Myocyte (in vitro differentiated cells): ENCODE measurements at regions not wholly inside any gene's neighbourhood (a gene's known extent, or its start where the extent isn't known, plus 50 kb on each side); places are given as distances from the start of the nearest gene placed in this dataset.

ENCODE experiments used
- DNase-seq: peaks from one replicate; pipeline ENCODE4 v3.0.0-alpha.2; 2012; ENCODE audit warnings: low read depth

DNA sequence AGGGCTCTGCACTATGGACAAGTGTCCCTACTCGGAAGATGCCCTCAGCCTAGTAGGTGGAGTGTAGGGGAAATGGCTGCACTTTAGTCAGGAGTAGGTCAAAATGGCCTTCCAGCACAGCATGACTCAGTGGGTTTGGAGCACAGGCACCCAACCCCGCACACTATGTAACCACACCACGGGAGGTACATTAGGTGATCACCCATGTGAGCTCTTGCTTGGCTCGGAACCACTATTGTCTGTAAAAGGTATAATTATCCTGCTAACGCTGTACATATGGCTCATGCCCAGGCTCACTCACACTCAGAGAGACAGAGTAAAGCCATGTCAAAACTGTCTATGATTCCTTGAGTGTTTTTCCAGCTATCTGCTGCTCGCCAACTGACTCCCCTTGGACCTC, 156.9 kb upstream of the DACH1 start:
- no peak for DNase-seq

DNA sequence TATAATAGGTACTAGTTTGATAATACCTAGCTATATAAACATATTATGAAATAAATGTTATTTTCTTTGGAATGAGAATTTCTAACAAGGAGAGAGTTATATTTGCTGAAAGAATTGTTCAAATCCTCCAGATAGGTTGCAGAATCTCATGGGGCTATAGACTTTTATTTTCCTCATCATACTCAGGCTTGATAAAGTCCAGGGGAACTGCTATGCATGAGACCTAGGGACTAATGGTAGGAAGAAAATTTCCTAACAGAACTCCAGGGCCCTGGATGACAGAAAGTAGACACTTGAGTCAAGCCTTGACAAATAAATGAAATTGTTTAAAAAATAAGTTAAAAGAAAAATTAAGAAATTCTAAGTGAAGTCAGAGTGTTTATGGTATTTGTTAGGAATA, 138.5 kb upstream of the DACH1 start:
- DNase-seq = no peak

DNA sequence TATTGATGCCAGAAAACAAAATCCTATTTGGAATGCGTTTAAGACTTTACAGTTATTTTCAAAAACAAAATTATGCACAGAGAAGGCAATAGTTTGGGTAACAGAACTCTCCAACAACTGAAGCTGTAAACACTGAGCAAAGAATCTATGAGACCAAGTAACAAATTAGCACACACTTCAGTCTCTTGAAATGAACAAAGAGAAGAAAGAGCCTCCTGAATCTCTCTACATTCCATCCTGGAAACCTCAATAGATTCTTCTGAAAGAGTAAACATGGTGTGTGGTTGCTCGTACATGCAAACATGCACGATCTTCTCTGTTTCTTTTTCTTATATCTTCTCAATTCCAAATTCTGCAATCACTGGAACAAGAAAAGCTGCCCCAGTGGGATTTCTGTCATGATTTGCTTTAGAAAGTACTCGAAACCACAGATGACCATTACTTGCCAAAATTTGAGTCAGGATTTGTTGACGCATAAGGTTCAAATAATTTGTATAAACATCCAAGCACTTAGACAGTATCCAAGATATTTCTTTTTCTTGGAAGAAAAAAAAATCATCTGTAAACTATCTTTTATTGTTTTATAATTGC, 137.9 kb upstream of the DACH1 start:
- DNase-seq = peak; percentile 2

DNA sequence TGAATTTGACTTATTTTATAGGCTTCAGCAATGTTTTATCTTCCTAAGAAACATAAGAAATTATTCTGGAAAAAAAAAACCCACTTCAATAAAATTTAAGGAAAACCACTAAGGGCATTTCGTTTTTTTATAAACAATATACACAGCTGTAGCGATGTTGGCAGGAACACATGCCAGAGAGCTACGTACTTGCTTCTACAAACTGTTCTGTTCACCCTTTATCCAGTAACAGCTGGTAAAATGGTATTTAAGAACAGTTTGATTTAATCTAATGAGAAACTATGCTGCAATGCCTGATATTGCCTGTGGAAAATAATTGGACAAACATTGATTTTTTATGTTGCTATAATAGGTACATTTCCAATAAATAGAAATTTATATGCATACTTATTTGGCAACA, 137.2 kb upstream of the DACH1 start:
- DNase-seq = peak; percentile 1

DNA sequence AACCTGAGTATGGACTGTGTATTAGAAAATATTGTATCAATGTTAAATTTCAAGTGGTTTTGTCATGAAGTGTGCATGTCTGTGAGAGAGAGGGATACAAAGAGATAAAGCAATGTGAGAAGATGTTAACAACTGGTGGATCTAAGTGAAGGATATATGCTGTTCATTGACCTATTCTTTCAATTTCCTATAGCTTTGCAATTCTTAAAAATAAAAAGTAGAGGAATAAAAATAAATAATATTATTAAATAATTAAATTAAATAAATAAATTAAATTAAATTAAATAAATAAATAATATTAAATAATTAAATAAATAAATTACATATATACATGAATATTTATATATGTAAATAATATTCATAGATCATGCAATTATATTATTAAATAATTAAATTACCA, 131.2 kb upstream of the DACH1 start:
- no peak for DNase-seq

DNA sequence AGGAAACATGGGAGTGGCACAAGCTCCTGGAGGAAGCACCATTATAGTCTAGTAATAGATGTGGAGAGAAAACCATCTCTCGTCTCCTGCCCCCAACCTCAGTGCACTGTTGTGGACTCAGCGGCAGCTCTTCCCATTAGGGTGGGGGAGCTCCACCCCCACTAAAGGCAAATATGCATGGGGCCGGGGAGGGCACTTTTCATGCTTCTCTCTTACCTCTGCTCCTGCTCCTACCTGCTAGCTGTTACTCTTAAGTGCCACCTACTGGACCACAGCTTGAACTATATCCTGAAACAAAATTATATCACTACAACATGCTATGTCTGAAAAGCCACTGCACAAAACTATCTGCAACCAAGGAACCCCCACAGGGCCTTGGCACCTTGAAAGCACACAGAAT, 112.6 kb upstream of the DACH1 start:
- DNase-seq = no peak

DNA sequence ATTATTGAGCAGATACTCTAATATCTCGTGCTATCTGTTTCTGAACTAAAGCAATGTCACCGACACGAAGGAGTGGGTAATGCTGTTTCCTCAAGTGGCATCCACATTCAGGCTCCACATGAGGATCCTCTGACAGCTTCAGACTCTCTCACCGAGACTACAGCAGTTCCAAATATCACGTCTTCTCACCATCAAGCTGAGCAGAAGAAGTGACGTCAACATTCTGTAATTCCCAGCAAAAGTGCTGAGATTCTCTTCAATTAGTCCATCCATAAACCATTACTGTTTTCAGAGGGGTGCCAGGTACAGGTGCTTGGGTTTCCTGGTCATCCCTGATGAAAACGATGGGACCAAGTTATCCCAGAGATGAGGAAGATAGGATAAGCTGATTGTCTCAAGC, 110.0 kb upstream of the DACH1 start:
- no peak for DNase-seq

DNA sequence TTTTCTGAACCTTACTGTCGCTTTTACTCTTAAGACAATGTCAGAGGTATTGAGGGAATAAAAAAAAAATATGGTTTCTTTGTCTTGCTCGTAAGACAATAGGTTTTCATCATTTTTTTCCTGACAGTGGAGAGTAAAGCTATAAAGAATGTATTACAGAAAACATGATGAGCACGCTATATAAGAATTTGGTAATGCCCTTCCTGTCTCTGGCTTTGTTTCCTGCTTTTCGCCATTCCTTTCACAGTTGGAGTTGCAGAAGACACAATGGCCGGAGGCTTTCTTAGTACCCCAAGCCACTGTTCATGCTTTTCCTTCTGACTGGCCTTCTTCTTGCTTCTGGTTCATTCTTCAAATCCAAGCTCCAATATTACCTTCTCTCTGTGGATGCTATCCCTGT, 101.0 kb upstream of the DACH1 start:
- DNase-seq = no peak

DNA sequence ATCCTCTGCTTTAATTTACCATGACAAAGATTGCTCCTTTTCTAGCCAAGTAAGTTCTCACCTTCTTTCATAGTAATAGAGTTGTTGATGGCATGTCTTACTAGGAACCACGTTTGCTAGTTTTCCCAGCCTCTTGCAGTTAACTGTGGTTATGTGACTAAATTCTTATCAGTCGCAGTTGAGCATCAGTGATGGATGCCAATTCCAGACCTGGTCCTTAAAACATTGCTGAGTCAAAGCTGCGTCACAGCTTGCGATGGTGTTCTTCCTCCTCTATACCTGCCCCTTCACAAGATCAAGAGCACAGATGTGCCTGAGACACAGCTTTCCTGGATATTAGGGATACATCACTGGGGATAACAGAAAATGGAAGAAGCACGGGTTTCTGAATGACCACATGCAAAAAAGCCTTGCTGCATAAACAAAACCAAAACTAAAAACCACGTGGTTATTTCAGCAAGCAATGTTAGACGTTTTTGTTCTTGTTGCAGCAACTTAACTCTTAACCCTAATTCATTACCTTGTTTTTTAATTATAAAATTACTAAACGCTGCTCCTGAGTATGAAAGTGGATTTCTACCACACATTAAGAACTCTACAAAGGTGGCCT, 97.6 kb upstream of the DACH1 start:
- no peak for DNase-seq

DNA sequence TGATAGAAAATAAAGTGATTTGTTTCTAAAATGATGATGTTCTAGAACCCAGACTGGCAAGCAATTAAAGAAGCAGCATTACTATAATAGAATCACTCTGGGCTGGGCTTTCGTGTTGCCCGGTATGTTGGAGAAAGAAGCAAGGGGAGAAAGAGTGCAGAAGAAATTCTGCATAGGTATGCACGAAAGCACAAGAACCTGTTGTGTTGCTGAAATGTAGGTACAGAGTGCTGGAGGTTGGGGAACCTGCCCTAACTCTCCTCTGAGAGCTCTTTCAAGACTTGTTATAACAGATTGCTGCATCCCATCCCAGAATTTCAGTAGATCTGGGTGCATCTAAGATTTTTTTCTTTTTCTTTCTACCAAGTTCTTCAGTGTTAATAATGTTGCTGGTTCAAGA, 95.7 kb upstream of the DACH1 start:
- no peak for DNase-seq

DNA sequence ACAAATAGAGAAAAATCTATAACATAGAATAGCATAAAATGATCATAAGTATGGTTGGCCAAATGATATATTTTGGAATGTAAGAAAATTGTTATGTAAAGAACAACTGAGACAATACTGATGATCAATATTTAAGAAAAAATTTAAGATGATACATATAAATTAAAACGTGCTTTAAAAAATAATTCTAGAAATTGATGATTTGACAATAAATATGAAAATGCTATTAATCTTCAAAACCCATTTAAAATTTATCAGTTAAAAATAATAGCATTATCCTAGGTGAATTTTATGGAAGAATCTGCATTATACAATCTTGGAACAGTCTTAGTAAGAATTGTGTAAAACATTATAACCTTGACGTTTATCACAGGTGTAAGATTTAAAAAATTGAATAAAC, 95.1 kb upstream of the DACH1 start:
- no peak for DNase-seq

DNA sequence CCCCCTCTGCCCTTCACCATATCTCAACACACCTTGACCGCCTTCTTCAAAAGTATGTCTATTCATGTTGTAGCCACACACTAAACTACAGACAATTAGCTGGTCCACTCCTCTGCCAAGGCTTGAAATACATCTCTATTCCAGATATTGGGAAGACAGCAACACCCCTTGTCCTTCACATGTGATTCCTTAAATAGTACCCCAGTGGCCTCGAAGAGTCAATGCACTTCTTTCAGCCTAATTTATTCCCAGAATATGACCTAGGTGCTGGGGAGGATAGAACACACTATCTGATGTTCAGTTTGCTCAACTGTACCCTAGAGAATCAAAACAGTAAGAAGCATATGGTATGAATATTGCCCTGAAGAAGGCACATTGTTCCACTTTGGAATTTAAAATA, 82.4 kb upstream of the DACH1 start:
- no peak for DNase-seq

DNA sequence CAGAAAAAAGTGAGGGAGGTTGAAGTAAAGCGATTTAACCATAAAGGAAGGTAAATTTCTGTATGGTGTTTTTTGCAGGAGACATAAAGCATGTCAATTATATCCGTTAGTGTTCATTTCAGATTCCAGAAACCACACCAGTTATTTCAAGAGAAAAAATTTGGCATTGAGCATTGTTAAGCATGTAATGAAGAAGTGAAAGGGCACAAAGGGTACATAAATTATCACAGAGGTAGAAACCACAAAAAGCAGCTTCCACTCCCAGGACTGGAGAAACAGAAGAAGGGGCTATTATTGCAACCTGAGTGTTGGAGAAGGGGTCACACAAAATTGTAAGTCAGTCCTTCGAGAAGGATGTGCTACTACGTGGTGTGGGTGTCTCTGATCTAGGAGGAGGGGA, 72.2 kb upstream of the DACH1 start:
- DNase-seq = no peak

DNA sequence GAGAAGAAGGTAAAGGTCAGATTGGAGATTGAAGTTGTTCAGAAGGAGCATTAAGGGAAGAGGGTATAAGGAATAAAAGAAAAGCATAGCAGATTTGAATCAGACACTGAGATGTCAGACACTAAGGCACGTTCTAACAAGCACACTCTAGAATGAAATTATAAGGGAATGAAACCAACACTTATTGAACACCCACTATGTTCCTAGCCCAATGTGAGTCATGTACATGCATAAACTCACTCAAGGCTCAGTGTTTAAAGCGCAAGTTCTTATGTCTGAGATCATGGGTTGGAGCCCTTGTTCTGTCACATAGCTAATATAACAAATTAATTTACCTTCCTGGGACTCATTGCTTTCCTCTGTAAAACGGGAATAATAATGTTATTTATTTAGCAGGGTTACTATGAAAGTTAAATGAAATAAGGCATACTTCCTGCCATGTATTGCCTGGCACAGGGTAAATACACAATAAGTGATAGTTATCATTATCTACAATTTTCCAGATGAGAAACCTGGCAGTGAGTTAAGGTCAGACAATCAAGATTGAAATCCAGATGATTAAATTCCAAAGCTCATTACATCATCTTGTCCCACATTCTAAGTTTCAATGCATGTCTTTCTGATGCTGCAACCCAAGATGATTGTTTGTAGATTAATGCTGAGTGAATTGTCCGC, 68.3 kb upstream of the DACH1 start:
- DNase-seq = no peak

DNA sequence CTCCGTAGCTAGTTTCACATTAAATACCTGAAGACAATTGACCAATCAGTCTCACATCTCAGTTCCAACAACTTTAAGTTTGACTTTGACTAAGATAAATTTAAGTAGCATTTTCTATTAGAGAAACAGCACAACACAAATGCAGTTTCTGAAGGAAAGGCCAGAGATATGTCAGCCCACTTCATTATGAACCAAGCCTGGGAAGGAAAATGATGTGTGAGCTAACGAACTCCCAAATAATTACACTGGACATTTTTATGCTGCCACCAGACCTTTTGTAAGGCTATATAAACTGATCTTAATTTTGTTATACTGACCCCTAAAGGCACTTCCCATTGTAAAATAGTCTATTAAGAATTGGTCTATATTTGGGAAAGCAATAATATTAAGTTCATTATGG, 57.9 kb upstream of the DACH1 start:
- no peak for DNase-seq

DNA sequence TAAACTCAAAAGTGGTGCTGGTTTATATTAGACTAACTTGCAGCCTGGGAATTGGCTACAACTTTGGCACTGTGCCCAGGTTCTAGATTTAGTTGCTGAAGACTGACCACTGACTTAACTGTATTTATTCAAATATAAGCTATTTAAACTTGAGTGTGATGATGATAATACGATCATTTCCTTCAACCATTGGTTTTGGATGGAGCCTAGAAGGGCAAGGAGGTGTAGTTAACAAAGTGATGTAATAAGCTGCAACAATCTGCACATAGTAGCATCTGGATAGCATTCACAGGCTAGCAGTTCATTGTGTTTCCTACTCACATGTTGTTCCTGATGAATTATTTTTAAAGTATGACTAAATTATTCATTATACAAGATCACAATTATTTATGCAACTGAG, 55.2 kb upstream of the DACH1 start:
- DNase-seq = no peak
